ENCODE measurements at regions not wholly inside any gene's neighbourhood (a gene's known extent, or its start where the extent isn't known, plus 50 kb on each side); places are given as distances from the start of the nearest gene placed in this dataset.
"Not testable (repeated sequence)": the region's sequence is repeated elsewhere in the genome, so short reads cannot be mapped to it uniquely, and the experiment has no call there.

GRCh38 chr19:13712767-13713201 lies 51.5 kb upstream of the MRI1 start:
- DNase-seq = peak; percentile 8

GRCh38 chr19:13707915-13708314 lies 56.4 kb upstream of the MRI1 start:
- no peak for DNase-seq

- DNase-seq = no peak
Measured at GRCh38 chr19:13705928-13706447, 58.3 kb upstream of the MRI1 start.

- DNase-seq = no peak
Measured at GRCh38 chr19:13705201-13705600, 59.1 kb upstream of the MRI1 start.

- no peak for DNase-seq
Measured at GRCh38 chr19:13701624-13702023, 62.7 kb upstream of the MRI1 start.

GRCh38 chr19:13700621-13701020 lies 63.7 kb upstream of the MRI1 start:
- DNase-seq = no peak

- no peak for DNase-seq
Measured at GRCh38 chr19:13699786-13700185, 64.5 kb upstream of the MRI1 start.

- DNase-seq = no peak
Measured at GRCh38 chr19:13696839-13697238, 67.5 kb upstream of the MRI1 start.

- DNase-seq = peak; percentile 35
Measured at GRCh38 chr19:13693889-13694288, 70.4 kb upstream of the MRI1 start.

GRCh38 chr19:13691569-13692435 lies 72.5 kb upstream of the MRI1 start:
- DNase-seq = peak; percentile 74

GRCh38 chr19:13689085-13689484 lies 75.2 kb upstream of the MRI1 start:
- DNase-seq = peak; percentile 24

- no peak for DNase-seq
Measured at GRCh38 chr19:13684021-13684420, 80.3 kb upstream of the MRI1 start.

- DNase-seq = no peak
Measured at GRCh38 chr19:13681509-13681908, 82.8 kb upstream of the MRI1 start.

- not testable (repeated sequence) for DNase-seq
Measured at GRCh38 chr19:13680708-13681360, 83.5 kb upstream of the MRI1 start.

GRCh38 chr19:13676967-13677366 lies 87.4 kb upstream of the MRI1 start:
- not testable (repeated sequence) for DNase-seq

GRCh38 chr19:13672480-13673175 lies 91.7 kb upstream of the MRI1 start:
- not testable (repeated sequence) for DNase-seq

GRCh38 chr19:13670846-13671245 lies 93.5 kb upstream of the MRI1 start:
- DNase-seq = peak; percentile 66

GRCh38 chr19:13669780-13670355 lies 94.5 kb upstream of the MRI1 start:
- no peak for DNase-seq

- no peak for DNase-seq
Measured at GRCh38 chr19:13668964-13669363, 95.4 kb upstream of the MRI1 start.

GRCh38 chr19:13666165-13666564 lies 98.2 kb upstream of the MRI1 start:
- DNase-seq = no peak

- DNase-seq = no peak
Measured at GRCh38 chr19:13665125-13665905, 99.0 kb upstream of the MRI1 start.

All from NCI-H345 (cell line).